Fibroblast of pulmonary artery (primary cell): ENCODE measurements at regions not wholly inside any gene's neighbourhood (a gene's known extent, or its start where the extent isn't known, plus 50 kb on each side); places are given as distances from the start of the nearest gene placed in this dataset.

Experiments
- DNase-seq: peaks from one replicate; pipeline ENCODE4 v3.0.0-alpha.2; 2010; ENCODE audit warnings: low read depth
- H3K4me3 ChIP-seq: replicated peaks from 2 replicates; pipeline ENCODE4 v1.5.1; 2011; ENCODE audit warnings: low read depth, mild to moderate bottlenecking, control low read depth, low read length, moderate library complexity
- CTCF ChIP-seq: IDR thresholded peaks from 2 replicates; pipeline ENCODE4 v1.5.1; 2011; ENCODE audit warnings: mild to moderate bottlenecking, control low read depth, low read length, inconsistent platforms; ENCODE audit errors: missing control alignments

- TF ChIP-seq CTCF: no peak
- no peak overlapping the region for H3K4me3 ChIP-seq
- DNase-seq: peak; percentile 42
Measured at GRCh38 chr9:13814647-13815400, 499.1 kb downstream of the NFIB start.

GRCh38 chr9:13811876-13812275 lies 502.1 kb downstream of the NFIB start:
- TF ChIP-seq CTCF: no peak
- no peak for DNase-seq
- no peak overlapping the region for H3K4me3 ChIP-seq

GRCh38 chr9:13810510-13810909 lies 503.4 kb downstream of the NFIB start:
- H3K4me3 ChIP-seq: no peak overlapping the region
- DNase-seq: peak; percentile 22
- no peak for TF ChIP-seq CTCF

GRCh38 chr9:13809401-13809800 lies 504.5 kb downstream of the NFIB start:
- no peak for TF ChIP-seq CTCF
- no peak overlapping the region for H3K4me3 ChIP-seq
- no peak for DNase-seq

GRCh38 chr9:13807118-13807517 lies 506.8 kb downstream of the NFIB start:
- no peak for DNase-seq
- TF ChIP-seq CTCF: no peak
- H3K4me3 ChIP-seq: no peak overlapping the region

- no peak for TF ChIP-seq CTCF
- no peak overlapping the region for H3K4me3 ChIP-seq
Measured at GRCh38 chr9:13806714-13807113, 507.2 kb downstream of the NFIB start.

GRCh38 chr9:13805546-13805945 lies 508.4 kb downstream of the NFIB start:
- peak; percentile 30 for DNase-seq
- no peak overlapping the region for H3K4me3 ChIP-seq
- no peak for TF ChIP-seq CTCF

More at GRCh38 chr9:13806714-13807113, 507.2 kb downstream of the NFIB start:
- DNase-seq: no peak
